ENCODE measurements at regions not wholly inside any gene's neighbourhood (a gene's known extent, or its start where the extent isn't known, plus 50 kb on each side); places are given as distances from the start of the nearest gene placed in this dataset.

GRCh38 chr1:80869299-80869698 lies 931.4 kb upstream of the ADGRL2 start:
- no peak for TF ChIP-seq CTCF (IDR thresholded peaks at IDR 0.05)
- no peak overlapping the region for H3K4me3 Mint-ChIP-seq
- no peak overlapping the region for H3K27ac Mint-ChIP-seq
- no peak for DNase-seq
- no peaks in the 10 kb centered on the region for H3K4me1 Mint-ChIP-seq (ENCODE audit: low read depth)
- no peaks in the 10 kb centered on the region for H3K27me3 Mint-ChIP-seq (ENCODE audit: insufficient read depth)
- no peaks in the 10 kb centered on the region for H3K36me3 Mint-ChIP-seq (ENCODE audit: low read depth)
- H3K9me3 Mint-ChIP-seq, result peaks cover 9% of the 10 kb centered on the region; the same call in 1 of the 2 replicates

GRCh38 chr1:80847904-80848303 lies 952.8 kb upstream of the ADGRL2 start:
- H3K4me1 Mint-ChIP-seq (ENCODE audit: low read depth), result no peaks in the 10 kb centered on the region
- no peak overlapping the region for H3K27ac Mint-ChIP-seq
- no peaks in the 10 kb centered on the region for H3K27me3 Mint-ChIP-seq (ENCODE audit: insufficient read depth)

GRCh38 chr1:80846966-80847365 lies 953.8 kb upstream of the ADGRL2 start:
- Mint-ChIP-seq H3K27me3 (ENCODE audit: insufficient read depth) (no peaks in the 10 kb centered on the region), H3K4me1 (ENCODE audit: low read depth) (no peaks in the 10 kb centered on the region), H3K4me3 (no peak overlapping the region), H3K9me3 (peaks cover 26% of the 10 kb centered on the region), H3K27ac (no peak overlapping the region), H3K36me3 (ENCODE audit: low read depth) (no peaks in the 10 kb centered on the region)
- DNase-seq, result no peak
- no peak for TF ChIP-seq CTCF (IDR thresholded peaks at IDR 0.05)

More at GRCh38 chr1:80847904-80848303, 952.8 kb upstream of the ADGRL2 start:
- no peak for TF ChIP-seq CTCF (IDR thresholded peaks at IDR 0.05)
- Mint-ChIP-seq H3K4me3 (no peak overlapping the region), H3K9me3 (peaks cover 29% of the 10 kb centered on the region), H3K36me3 (ENCODE audit: low read depth) (no peaks in the 10 kb centered on the region)
- DNase-seq, result no peak

- no peaks in the 10 kb centered on the region for H3K4me1 Mint-ChIP-seq (ENCODE audit: low read depth)
- no peak overlapping the region for H3K4me3 Mint-ChIP-seq
- peaks cover 21% of the 10 kb centered on the region for H3K9me3 Mint-ChIP-seq
- H3K27ac Mint-ChIP-seq, result no peak overlapping the region
- DNase-seq, result no peak
- no peaks in the 10 kb centered on the region for H3K36me3 Mint-ChIP-seq (ENCODE audit: low read depth)
- H3K27me3 Mint-ChIP-seq (ENCODE audit: insufficient read depth), result no peaks in the 10 kb centered on the region
- no peak for TF ChIP-seq CTCF (IDR thresholded peaks at IDR 0.05)
Measured at GRCh38 chr1:80842796-80843195, 957.9 kb upstream of the ADGRL2 start.

GRCh38 chr1:80841261-80841660 lies 959.5 kb upstream of the ADGRL2 start:
- no peaks in the 10 kb centered on the region for H3K36me3 Mint-ChIP-seq (ENCODE audit: low read depth)
- peaks cover 25% of the 10 kb centered on the region for H3K9me3 Mint-ChIP-seq
- no peaks in the 10 kb centered on the region for H3K4me1 Mint-ChIP-seq (ENCODE audit: low read depth)
- H3K4me3 Mint-ChIP-seq, result no peak overlapping the region
- no peak overlapping the region for H3K27ac Mint-ChIP-seq
- no peaks in the 10 kb centered on the region for H3K27me3 Mint-ChIP-seq (ENCODE audit: insufficient read depth)
- TF ChIP-seq CTCF (IDR thresholded peaks at IDR 0.05), result no peak
- DNase-seq, result no peak

- Mint-ChIP-seq H3K27ac (no peak overlapping the region), H3K36me3 (ENCODE audit: low read depth) (no peaks in the 10 kb centered on the region), H3K4me1 (ENCODE audit: low read depth) (no peaks in the 10 kb centered on the region), H3K9me3 (peaks cover 29% of the 10 kb centered on the region), H3K4me3 (no peak overlapping the region), H3K27me3 (ENCODE audit: insufficient read depth) (no peaks in the 10 kb centered on the region)
- DNase-seq, result no peak
- no peak for TF ChIP-seq CTCF (IDR thresholded peaks at IDR 0.05)
Measured at GRCh38 chr1:80837066-80837465, 963.7 kb upstream of the ADGRL2 start.

Data from HFFc6 (cell line).